HG03159 (cell line): ENCODE measurements at regions not wholly inside any gene's neighbourhood (a gene's known extent, or its start where the extent isn't known, plus 50 kb on each side); places are given as distances from the start of the nearest gene placed in this dataset.

Experiments used
- ATAC-seq: cut with Tn5 transposase; IDR thresholded peaks from one replicate; pipeline ENCODE4 v1.9.1; 2021; ENCODE audit warnings: mild to moderate bottlenecking, moderate library complexity; ENCODE audit not compliant: unreplicated experiment

DNA sequence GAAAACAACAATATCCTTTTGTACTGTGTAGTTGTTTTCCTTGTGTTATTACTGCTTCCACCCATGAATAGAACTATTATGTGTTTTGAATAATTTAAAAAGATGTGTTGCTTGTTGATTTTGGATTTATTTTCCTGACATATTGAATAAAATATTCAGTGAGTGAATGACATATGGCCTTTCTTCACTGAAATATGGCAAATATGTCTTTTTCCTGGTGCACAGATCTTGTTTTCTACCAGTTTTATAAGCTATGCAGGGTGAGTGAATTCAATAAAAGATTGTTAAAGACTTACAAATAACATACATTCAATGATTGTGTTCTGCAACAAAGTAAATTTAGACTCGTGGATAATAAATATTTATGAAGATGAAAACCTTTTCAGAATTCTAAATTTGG is 1216.3 kb upstream of the ADGRL3 start:
- no peak for ATAC-seq

DNA sequence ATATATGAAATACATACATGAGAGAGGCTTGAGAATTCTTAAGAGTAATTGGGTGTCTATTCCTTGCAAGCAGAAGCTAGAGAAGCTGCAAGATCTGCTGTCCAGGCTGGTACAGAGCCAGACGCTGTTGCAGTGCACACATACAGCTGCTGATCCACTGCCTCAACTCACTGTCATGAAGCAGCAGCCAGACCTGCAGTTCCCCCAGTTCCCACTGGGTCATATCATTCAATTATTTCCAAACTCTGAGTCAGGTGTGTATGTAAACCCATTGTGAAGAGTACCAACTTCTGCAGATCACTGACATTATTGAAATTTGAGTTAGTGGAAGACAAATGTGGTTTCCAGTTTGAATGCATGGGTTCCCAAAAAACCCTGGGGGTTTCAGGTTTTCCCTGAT is 1212.8 kb upstream of the ADGRL3 start:
- ATAC-seq: no peak

DNA sequence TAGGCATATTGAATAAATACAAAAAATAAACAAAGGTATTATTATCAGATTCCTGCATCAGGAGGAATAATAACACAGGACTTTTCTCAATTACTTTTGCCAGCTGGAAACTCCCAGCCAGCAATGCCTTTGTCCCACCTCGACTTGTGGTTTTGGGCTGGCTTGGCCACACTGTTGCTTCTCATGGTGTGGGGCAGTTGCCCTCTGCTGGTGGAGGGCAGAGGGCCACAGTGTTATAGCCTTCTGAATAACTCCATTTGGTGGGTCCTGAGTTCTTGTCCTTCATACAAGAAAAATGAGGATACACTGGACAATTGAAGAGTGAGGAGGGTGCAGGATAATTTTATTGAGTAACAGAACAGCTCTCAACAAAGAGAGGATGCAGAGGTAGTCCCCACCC is 1206.0 kb upstream of the ADGRL3 start:
- ATAC-seq: no peak

DNA sequence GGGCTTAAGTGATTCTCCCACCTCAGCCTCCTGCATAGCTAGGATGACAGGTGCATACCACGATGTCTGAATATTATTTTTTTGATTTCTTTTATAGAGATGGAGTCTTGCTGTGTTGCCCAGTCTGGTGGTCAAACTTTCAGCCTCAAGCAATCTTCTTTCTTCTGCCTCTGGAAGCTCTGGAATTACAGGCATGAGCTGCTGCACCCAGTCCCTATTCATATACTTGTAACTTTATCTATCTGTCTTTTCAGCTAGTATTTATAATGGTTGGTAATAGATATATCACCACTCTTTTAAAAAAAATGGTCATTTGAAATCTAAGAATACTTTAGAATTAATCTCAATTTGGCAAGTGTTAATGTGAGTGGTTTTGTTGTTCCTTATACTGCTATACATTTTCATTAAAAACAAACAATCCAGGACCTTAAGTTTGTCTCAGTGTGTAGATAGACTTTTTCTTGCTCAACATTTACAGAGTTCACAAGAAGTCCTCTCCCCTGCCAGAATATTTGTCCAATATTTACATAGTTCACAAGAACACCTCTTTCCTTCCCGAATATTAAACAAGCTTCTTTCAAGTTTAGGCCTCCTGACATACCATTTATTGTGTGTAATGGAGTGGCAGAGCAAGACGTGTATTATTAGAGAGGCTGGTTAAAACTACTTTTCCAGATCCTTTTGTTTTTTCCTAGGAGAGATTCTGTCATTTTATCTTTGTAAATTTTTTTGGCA is 1197.4 kb upstream of the ADGRL3 start:
- ATAC-seq: no peak

DNA sequence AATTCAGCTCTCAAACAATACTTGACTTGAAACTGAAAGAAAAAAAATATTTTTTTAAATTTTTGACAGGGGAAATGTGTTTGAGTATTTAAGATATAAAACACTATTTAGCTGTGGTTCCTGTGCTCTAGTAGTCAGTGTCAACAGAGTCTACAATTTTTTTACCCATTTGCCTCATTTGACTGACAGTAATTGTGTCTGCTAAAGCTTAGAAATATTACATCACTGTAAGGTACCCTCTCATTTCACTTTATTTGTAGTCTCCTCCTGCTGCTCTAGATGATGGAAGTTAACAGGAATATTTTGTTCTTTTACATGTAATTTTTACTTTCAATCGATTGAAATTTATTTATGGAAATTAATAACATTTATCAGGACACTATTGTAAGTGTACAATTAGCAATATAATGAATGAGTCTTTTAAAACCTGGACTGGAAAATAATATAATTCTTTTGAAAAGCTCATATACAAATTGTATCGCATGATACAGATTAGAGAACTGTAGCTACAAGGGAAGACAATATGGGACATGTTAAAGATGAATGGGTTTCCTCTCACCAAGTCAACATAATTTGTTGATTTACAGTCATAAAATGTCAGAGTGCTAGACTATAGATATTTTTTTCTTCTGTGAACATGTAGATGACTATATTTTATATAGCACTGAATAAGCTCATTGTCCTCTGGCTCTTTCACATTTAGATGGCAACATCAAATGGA is 1186.5 kb upstream of the ADGRL3 start:
- no peak for ATAC-seq

DNA sequence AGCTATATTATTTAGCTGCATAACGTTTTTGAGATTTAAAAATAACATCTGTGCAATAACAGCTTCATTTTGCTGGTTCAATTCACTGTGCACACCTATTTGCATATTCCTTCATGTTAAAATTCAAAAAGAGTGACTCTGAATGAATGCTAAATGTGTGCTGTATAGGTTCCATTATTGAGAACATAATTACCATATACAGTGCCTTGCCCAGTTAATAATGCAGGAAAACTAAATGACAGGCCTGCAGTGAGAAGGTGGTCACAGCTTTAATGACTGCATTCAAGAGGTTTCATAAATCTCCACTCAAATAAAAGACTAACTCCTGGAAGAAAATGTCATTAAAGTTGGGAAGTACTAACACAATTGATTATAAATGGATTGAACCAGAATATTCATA is 1183.2 kb upstream of the ADGRL3 start:
- ATAC-seq: no peak

DNA sequence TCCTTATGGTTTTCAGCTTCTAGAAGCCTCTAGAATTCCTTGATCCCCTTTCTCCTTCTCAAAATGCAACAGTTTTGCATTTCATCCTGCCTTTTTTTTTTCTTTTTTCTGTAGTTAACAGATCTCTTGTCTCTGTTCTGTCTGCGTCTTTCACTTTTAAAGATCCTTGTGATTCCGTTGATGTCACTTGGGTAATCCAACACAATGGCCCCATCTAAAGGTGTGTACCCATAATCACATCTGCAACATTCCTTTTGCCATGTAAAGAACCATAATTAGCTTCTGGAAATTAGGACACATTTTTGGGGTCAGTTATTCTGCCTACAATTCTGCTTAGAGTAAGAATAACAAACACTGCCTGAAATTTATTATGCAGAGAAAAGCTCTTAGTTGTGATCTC is 1180.9 kb upstream of the ADGRL3 start:
- no peak for ATAC-seq

DNA sequence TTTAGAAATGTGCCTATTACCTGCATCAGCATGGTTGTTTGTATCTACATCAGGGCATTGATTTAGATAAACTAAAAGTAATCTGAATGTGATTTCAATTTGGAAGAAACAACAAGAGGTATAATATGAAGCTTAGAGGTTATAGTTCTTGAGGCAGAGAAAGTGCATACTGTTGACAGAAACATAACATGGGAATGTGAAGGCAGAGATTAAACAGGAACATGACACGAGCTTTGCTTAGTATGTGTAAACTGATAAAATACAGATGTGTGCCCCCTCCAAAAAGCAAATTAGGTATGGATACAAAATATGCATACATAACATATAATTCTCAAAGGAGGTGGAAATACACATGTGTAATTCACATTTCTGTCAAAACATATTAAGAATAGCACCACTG is 1180.2 kb upstream of the ADGRL3 start:
- no peak for ATAC-seq

DNA sequence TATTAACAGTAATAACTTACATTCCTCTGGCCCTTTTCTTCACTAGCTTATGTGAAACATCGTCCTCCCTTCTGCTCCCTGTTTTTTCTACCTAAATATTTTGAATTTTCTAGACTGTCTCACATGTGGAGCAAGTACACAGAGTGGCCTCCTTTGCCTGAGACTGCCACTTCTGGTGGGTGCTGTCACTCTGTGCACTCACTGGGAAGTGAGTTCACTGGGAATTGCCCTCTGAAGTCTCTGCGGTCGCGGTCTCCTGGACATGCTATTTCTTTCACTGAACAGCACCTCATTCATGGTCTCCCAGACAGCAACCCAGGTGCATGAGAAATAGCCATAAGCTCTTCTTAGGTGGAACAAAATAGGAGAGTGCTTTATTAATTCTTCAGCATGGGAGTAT is 1179.7 kb upstream of the ADGRL3 start:
- no peak for ATAC-seq

DNA sequence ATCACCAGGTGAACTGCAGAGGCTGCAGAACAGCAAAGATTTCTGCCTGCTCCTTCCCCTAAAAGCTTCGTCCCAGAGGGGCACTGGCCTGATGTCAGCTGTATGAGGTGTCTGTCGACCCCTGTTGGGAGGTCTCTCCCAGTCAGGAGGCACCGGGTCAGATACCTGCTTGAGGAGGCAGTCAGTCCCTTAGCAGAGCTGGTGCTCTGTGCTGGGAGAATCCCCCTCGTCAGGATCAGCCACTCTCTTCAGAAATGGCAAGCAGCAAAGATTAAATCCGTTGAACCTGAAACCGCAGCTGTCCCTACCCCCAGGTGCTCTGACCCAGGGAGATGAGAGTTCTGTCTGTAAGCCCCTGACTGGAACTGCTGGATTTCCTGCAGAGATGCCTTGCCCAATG is 1166.3 kb upstream of the ADGRL3 start:
- ATAC-seq: no peak

DNA sequence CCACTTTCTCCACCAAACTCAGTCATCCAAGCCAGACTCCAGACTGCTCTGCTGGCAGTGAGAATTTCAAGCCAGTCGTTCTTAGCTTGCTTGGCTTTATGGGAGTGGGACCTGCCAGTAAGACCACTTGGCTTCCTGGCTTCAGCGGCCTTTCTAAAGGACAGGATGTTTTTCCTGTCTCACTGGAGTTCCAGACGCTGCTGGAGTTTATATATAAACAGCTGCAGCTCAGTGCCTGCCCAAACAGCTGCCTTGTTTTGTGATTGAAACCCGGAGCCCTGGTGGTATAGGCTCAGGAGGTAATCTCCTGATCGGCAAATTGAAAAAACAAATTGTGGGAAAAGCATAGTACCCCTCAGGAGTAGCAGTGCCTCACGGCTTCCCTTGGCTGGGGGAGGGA is 1165.8 kb upstream of the ADGRL3 start:
- no peak for ATAC-seq

DNA sequence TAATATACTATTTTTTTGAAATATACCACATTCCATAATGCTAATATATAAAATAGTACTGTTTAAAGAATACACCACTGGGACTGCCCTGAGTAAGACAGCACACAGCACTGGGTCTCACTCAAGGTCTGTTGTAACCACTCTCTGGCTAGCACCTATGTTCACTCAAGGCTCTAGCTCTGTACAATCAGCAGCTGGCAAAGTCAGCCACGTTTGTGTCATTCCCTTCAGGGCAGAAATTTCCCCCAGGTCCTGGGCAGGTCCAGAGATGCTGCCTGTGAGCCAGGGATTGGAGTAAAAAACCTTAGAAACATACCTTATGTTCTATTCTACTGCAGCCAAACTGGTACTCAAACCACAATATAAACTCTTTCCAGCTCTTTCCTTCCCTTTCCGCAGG is 1160.2 kb upstream of the ADGRL3 start:
- ATAC-seq: no peak

DNA sequence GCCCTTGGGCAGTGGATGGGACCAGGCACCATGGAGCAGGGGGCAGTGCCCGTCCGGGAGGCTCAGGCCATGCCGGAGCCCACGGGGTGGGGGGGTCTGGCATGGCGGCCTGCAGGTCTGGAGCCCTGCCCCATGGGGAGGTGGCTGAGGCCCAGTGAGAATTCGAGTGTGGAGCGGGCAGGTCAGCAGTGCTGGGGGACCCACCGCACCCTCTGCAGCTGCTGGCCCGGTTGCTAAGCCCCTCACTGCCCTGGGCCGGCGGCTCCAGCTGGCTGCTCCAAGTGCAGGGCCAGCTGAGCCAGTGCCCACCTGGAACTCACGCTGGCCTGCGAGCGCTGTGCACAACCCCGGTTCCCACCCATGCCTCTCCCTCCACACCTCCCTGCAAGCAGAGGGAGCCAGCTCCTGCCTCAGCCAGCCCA is 1157.9 kb upstream of the ADGRL3 start:
- ATAC-seq: no peak

DNA sequence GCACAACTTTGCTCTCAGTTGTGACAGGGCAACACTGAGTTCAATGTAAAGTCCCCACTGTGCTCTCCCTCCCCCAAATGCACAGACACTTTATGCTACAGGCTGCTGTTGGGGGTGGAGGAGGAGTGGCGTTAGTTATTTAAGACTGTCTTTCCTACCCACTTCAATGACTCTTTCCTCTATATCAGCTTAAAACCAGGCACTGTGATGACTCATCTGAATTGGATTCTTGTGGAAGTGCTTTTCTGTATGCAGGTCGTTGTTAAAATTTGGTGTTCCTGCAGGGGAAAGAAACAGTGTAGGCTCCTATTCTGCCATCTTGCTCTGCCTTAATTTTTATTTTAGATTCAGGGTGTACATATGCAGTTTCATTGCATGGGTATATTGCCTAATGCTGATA is 1157.2 kb upstream of the ADGRL3 start:
- no peak for ATAC-seq

DNA sequence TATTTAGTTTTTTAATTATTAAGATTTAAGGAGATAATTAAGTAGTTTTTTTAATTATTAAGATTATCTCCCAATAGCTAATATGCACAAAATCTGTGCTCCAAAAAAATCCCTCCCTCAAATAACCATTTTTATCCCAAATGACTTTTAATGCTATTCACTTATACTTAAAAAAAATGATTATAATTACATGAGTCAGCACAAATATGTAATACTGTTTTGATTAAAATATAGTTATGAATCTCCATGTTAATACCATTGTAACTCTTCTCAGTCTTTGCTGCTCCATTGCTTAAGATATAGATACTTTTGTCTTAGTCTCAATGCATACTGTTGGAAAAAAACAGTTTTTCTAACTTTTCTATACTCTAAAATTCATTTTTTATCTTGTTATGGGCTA is 1121.1 kb upstream of the ADGRL3 start:
- ATAC-seq: no peak

DNA sequence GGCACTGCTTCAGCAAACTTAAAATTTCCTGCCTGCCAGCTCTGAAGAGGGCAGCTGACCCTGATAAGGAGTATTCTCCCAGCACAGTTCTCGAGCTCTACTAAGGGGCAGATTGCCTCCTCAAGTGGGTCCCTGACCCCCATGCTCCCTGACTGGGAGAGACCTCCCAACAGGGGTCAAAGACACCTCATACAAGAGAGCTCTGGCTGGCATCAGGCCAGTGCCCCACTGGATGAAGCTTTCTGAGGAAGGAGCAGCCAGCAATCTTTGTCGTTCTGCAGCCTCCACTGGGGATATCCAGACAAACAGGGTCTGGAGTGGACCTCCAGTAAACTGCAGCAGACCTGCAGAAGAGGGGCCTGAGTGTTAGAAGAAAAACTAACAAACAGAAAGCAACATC is 1118.3 kb upstream of the ADGRL3 start:
- ATAC-seq: no peak

DNA sequence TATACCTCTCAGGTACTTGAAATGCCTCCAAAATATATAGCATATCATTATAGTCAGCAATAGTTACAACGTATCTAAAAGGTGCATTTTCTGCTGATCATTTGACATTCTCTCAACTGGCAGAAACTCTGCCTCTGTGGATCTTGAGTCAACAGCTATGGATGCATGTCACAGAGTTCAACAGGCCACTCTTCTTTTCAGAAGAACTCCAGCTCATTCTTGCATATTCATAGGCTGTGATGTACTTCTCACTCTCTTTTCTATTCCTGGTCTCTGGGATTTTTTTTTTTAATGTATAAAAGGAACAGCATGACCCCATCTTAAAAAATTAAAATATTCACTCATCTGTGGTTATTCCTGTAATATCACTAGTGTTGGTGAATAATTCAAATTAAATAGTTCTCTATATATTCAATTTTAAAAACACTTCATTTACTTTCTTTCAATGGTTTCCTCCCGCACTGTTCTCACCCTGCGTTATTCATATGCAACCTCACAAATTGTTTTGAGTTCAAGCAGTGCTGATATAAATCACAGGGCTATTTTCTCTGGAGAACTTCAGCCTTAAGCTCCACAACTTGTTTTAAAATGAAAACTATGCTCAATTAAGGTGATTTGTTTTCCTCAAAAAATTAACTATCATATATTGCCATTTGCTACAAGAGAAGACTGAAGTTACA is 1111.2 kb upstream of the ADGRL3 start:
- no peak for ATAC-seq

DNA sequence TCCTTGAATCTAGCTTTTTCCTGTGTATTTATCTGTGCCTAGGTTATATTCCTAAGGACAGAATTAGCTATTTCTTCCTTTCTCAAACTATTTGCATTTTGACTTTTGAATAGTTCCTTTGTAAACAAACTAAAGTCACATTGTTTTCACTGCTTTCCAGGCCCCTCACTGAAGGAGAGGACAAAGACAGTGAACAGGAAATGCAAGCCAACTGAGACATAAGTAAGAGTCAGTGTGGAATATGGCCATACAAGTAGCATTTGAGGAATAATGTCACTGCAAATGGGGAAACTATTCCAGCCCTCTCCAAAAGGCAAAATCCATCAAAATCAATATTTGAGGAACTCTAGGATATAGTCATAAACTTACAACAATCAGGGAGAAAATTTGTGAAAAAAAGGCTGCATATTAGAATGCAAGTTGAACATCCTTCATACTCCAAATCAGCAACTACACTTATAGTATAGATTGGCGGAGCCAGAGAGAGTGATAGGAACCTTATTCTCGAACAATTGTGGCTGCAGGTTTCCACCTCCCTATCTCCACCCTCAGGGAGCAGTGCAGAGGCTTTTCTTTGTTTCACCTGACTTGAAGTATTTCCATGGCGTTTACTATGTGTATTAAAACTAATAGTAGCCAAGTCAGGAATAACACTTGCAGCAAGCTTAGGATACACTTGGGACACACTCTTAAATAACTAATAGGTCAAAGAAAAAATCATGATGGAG is 1110.4 kb upstream of the ADGRL3 start:
- ATAC-seq: no peak

DNA sequence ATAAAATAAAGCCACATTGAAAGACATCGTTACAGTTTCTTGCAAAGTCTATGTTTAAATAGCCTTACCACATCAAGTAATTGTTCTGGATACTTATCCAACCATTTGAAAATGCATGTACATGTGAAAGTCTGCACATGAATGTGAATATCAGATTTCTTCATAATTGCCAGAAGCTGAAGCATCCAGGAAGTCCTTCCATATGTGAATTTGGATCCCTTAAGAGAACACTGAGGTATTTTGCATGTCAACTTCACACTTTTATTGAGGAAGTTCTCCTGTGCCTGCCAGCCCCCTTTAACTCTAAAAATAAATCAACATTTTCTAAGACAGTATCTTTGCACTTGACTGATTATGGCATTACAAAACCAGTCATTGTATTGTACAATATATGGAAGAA is 1103.5 kb upstream of the ADGRL3 start:
- no peak for ATAC-seq

DNA sequence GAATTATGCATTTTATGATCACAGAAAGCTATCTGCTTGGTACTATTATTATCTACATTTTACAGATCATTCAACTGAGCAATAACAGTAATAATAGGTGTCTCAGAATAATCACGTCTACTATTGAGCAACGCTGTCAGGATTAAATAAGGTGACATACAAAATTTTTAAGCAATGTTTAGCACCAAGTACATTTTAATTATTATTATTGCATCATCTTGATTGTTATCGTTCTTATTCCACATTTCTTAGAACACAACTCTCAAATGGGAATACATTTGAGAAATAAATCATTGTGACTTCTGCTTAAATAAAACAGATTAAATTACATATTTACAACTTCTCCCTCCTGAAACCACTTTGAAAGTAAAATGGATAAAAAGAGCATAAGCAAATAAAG is 1083.5 kb upstream of the ADGRL3 start:
- no peak for ATAC-seq

DNA sequence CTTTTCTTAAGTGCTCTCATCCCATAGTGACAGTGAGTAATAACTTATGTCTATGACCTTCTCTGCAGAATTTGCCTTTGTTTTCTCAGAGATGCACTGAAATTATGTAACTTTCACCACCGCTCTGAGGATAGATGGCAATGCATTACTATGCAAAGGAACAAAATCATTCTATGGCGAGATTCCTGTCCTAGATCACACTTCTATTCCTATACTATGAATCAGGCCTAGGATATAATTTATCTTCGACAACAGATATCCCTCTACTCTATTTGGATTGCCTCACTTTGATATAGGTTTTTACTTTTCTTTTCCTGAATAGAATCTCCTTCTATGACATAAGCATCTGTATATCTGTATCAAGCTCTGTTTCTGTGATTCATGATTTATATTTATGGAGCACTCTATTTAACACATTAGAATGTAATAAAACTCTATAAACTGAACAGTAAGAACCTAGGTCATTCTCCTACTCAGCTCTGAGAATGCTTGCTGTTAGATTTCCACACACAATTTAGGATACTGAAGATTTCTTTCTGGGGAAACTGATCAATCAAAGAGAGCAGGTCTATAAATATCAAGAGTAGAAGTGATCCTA is 1082.3 kb upstream of the ADGRL3 start:
- no peak for ATAC-seq
